A673 (cell line): ENCODE measurements at regions not wholly inside any gene's neighbourhood (a gene's known extent, or its start where the extent isn't known, plus 50 kb on each side); places are given as distances from the start of the nearest gene placed in this dataset.

Experiments used
- CTCF ChIP-seq: fragments of 300-800, 200-600 bp; sonication (generic); conservative IDR thresholded peaks from 2 replicates; pipeline ENCODE4 v1.5.1; 2017; ENCODE audit warnings: low read depth, mild to moderate bottlenecking, antibody characterized with exemption, low read length, moderate library complexity, mixed read lengths
- EZH2 ChIP-seq: fragments of 200-600 bp; sonication (generic); IDR thresholded peaks from 2 replicates; pipeline ENCODE4 v1.6.1; 2017; ENCODE audit warnings: borderline replicate concordance, low read depth, mild to moderate bottlenecking, mixed read lengths, antibody characterized with exemption, low read length; ENCODE audit not compliant: poor library complexity, severe bottlenecking

GRCh38 chr5:12636209-12636608, 732.0 kb upstream of the CTNND2 start:
- no peak for TF ChIP-seq CTCF
- TF ChIP-seq EZH2 = no peak
